ENCODE measurements at regions not wholly inside any gene's neighbourhood (a gene's known extent, or its start where the extent isn't known, plus 50 kb on each side); places are given as distances from the start of the nearest gene placed in this dataset.

DNA sequence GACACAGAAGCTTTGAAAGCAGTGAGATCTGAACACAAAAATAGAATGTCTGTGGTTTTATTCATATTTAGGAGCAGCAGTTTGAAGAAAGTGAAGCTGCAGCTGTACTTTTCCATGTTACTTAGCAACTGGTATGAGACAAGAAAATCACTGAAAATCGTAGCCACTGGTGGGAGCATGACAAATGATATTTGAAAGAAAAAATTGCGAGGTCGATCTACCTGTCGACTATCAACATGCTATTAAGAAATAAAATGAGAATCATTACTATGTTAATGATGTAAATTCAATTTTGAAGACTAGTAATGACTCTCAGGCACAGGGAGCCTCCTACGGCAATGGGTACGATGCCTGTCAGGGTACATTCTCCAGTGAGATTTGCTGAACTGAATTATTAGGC lies 436.4 kb downstream of the SLITRK5 start:
- TF ChIP-seq ZNF544 (tag by site-specific recombination; IDR thresholded peaks at IDR 0.05) = no peak
- TF ChIP-seq CTCF (tag by site-specific recombination; IDR thresholded peaks at IDR 0.05) = no peak
- no peak for TF ChIP-seq TRIM28 (IDR thresholded peaks at IDR 0.05; ENCODE audit: borderline replicate concordance, low read length)
- TF ChIP-seq ZNF274 (IDR thresholded peaks at IDR 0.05; ENCODE audit: low read length) = no peak
- TF ChIP-seq ZNF274 (tag by site-specific recombination; IDR thresholded peaks at IDR 0.05; ENCODE audit: borderline replicate concordance) = no peak
- TF ChIP-seq ZNF18 (tag by site-specific recombination; IDR thresholded peaks at IDR 0.05) = no peak
- TF ChIP-seq IKZF3 (tag by site-specific recombination; IDR thresholded peaks at IDR 0.05) = no peak
- TF ChIP-seq ZNF398 (tag by site-specific recombination; IDR thresholded peaks at IDR 0.05) = no peak
- TF ChIP-seq RBAK (tag by site-specific recombination; IDR thresholded peaks at IDR 0.05) = no peak
- TF ChIP-seq ZNF501 (tag by site-specific recombination; IDR thresholded peaks at IDR 0.05) = no peak
- TF ChIP-seq ZNF335 (tag by site-specific recombination; conservative IDR thresholded peaks at IDR 0.05) = no peak

Data from HEK293 (cell line).